Mucosa of descending colon (tissue), 3 donors: ENCODE measurements at regions not wholly inside any gene's neighbourhood (a gene's known extent, or its start where the extent isn't known, plus 50 kb on each side); places are given as distances from the start of the nearest gene placed in this dataset.

Source experiments
- ATAC-seq: fragments of 200-7000 bp; cut with Tn5 transposase; one replicate; pipeline ENCODE4 v1.9.1; 2020; ENCODE audit warnings: mild to moderate bottlenecking, moderate library complexity
- DNase-seq, 3 donors: peaks; one replicate each; pipeline ENCODE4 v3.0.0-alpha.2; 2020
- H3K36me3 ChIP-seq: fragments of 200-600 bp; one replicate; pipeline ENCODE4 v1.8.0; 2021; ENCODE audit warnings: low read depth, mild to moderate bottlenecking
- H3K4me1 ChIP-seq: fragments of 200-600 bp; one replicate; pipeline ENCODE4 v1.8.0; 2021; ENCODE audit warnings: low read depth, mild to moderate bottlenecking
- H3K4me3 ChIP-seq: fragments of 200-600 bp; one replicate; pipeline ENCODE4 v1.8.0; 2021; ENCODE audit warnings: mild to moderate bottlenecking
- H3K9me3 ChIP-seq: fragments of 200-600 bp; one replicate; pipeline ENCODE4 v1.8.0; 2021; ENCODE audit warnings: mild to moderate bottlenecking
- CTCF ChIP-seq: fragments of 200-600 bp; IDR thresholded peaks from one replicate; pipeline ENCODE4 v1.8.0; 2022; ENCODE audit warnings: antibody characterized with exemption, mild to moderate bottlenecking
- intact Hi-C, 2 donors: fragments of 100-400 bp; cut with DNase I in 1 of 2; cut with micrococcal nuclease in 1 of 2; formaldehyde crosslinking; loops; one replicate each; pipeline versions ENCODE4 v1.11.0 to v1.11.1; 2022; cut with DNase I, micrococcal nuclease
- donor health status: DM: no; HTN: no; CAD: no; lungs with moderate emphysema.
- donor health status: DM: no; HTN: no; CAD: no.
- donor health status: DM: no; HTN: yes; CAD: no.

- no peak for ATAC-seq
- no peak for TF ChIP-seq CTCF
- no peak for DNase-seq
- no peaks in the 10 kb centered on the region for H3K36me3 ChIP-seq
- H3K4me3 ChIP-seq: no peak overlapping the region
- intact Hi-C loops: no loop called here
- H3K9me3 ChIP-seq: no peaks in the 10 kb centered on the region
- no peaks in the 10 kb centered on the region for H3K4me1 ChIP-seq
Measured at GRCh38 chr5:116696366-116696765, 121.7 kb upstream of the SEMA6A start.

- Histone ChIP-seq H3K4me1 (no peaks in the 10 kb centered on the region), H3K9me3 (no peaks in the 10 kb centered on the region), H3K4me3 (no peak overlapping the region), H3K36me3 (no peaks in the 10 kb centered on the region)
- DNase-seq (no peak), ATAC-seq (no peak)
- TF ChIP-seq CTCF: no peak
- intact Hi-C loops: no loop called here
Measured at GRCh38 chr5:116695681-116696080, 121.1 kb upstream of the SEMA6A start.

- DNase-seq: no peak
- Histone ChIP-seq H3K36me3 (no peaks in the 10 kb centered on the region), H3K4me3 (no peak overlapping the region), H3K9me3 (no peaks in the 10 kb centered on the region), H3K4me1 (no peaks in the 10 kb centered on the region)
- no peak for ATAC-seq
- intact Hi-C loops: no loop called here
- no peak for TF ChIP-seq CTCF
Measured at GRCh38 chr5:116686438-116686837, 111.8 kb upstream of the SEMA6A start.

GRCh38 chr5:116685931-116686330 lies 111.3 kb upstream of the SEMA6A start:
- no peaks in the 10 kb centered on the region for H3K9me3 ChIP-seq
- intact Hi-C loops: no loop called here
- no peak for TF ChIP-seq CTCF
- H3K36me3 ChIP-seq: no peaks in the 10 kb centered on the region
- no peak overlapping the region for H3K4me3 ChIP-seq
- no peaks in the 10 kb centered on the region for H3K4me1 ChIP-seq
- ATAC-seq (no peak), DNase-seq (no peak)

DNA sequence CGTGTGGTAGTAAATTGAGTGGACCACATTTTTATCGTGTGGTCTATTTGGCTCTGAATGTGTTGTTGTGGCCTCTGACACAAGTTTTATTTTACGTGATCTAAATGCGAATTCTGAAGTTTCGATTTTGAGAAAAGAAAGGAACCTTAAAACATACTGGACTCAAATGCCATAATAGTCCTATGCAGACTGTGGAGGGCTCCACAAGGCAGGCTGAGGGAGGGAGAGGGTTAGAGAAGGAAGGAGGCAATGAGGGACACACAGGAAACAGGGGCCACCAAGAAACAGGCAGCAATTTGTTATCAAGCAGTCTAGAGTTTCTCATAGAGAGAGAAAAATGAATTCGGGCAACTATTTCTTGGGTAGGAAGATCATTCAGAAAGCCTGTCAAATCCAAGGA lies 110.4 kb upstream of the SEMA6A start:
- TF ChIP-seq CTCF: no peak
- no peak overlapping the region for H3K4me3 ChIP-seq
- no peaks in the 10 kb centered on the region for H3K9me3 ChIP-seq
- DNase-seq (no peak), ATAC-seq (no peak)
- H3K4me1 ChIP-seq: no peaks in the 10 kb centered on the region
- intact Hi-C loops: no loop called here
- H3K36me3 ChIP-seq: no peaks in the 10 kb centered on the region

- intact Hi-C loops: no loop called here
- no peak for DNase-seq
- Histone ChIP-seq H3K36me3 (no peaks in the 10 kb centered on the region), H3K9me3 (no peaks in the 10 kb centered on the region), H3K4me1 (no peaks in the 10 kb centered on the region), H3K4me3 (no peak overlapping the region)
- TF ChIP-seq CTCF: no peak
- peak; percentile 26 for ATAC-seq
Measured at GRCh38 chr5:116681334-116682013, 106.9 kb upstream of the SEMA6A start.
